ENCODE measurements at regions not wholly inside any gene's neighbourhood (a gene's known extent, or its start where the extent isn't known, plus 50 kb on each side); places are given as distances from the start of the nearest gene placed in this dataset.
A peak's percentile ranks its signal among the peaks of the same experiment; 100 is the strongest.

DNA sequence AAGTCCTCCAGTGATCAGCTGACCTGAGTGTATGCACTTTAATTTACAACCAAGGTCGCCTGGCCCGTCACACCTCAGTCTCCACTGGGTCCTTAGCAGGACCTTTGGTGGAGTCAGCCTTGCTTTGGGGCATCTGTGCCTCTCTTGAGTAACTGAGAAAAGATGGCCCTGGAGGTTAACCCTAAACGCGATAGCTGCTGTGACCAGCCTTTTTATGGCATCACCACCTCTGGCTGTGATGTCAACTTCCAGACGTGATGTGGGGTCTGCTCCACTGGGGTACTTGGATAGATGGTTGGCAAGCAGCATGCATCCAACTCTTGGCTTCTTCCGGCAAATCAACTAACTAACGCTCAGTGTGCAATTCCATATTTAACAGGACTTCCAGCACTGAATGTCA lies 122.8 kb upstream of the RTL1 start:
- intact Hi-C loops (cut with DNase I): no loop called here
- no peaks in the 10 kb centered on the region for H3K4me1 ChIP-seq
- no peaks in the 10 kb centered on the region for H3K36me3 ChIP-seq
- DNase-seq: peak in 1 of 4 donors; percentile 6
- H3K27me3 ChIP-seq: peaks cover 0 to 4% of the 10 kb centered on the region in 2 donors
- no peaks in the 10 kb centered on the region for H3K9me3 ChIP-seq
- H3K4me3 ChIP-seq: no peak overlapping the region
- TF ChIP-seq, protein P1, sequence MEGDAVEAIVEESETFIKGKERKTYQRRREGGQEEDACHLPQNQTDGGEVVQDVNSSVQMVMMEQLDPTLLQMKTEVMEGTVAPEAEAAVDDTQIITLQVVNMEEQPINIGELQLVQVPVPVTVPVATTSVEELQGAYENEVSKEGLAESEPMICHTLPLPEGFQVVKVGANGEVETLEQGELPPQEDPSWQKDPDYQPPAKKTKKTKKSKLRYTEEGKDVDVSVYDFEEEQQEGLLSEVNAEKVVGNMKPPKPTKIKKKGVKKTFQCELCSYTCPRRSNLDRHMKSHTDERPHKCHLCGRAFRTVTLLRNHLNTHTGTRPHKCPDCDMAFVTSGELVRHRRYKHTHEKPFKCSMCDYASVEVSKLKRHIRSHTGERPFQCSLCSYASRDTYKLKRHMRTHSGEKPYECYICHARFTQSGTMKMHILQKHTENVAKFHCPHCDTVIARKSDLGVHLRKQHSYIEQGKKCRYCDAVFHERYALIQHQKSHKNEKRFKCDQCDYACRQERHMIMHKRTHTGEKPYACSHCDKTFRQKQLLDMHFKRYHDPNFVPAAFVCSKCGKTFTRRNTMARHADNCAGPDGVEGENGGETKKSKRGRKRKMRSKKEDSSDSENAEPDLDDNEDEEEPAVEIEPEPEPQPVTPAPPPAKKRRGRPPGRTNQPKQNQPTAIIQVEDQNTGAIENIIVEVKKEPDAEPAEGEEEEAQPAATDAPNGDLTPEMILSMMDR (IDR thresholded peaks at IDR 0.05): no peak
- no peak for ATAC-seq
- H3K27ac ChIP-seq: no peak overlapping the region

DNA sequence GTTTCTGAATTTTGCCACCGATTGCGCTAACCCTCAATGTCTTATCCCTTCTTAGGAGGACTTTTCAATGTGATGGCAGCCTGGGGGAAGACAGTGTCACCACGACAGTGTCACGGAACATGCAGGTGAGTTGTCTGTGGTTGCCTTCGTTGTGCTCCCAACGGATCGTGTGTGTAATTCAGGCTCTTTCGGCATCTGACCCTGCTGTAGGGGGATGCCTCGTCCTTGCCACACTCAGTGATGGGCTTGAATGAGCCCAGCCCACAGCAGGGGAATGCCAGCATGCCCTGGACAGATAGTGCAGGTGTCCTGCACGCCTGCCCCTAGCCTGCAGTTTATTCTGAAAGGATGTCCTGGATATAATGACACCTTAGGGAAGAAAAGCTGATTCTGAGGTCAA lies 123.8 kb upstream of the RTL1 start:
- ATAC-seq: no peak
- H3K9me3 ChIP-seq: no peaks in the 10 kb centered on the region
- H3K27me3 ChIP-seq: peaks cover 0 to 4% of the 10 kb centered on the region in 2 donors
- no peak overlapping the region for H3K27ac ChIP-seq
- TF ChIP-seq, protein P1 (IDR thresholded peaks at IDR 0.05): no peak
- no peaks in the 10 kb centered on the region for H3K4me1 ChIP-seq
- no peak for DNase-seq
- H3K4me3 ChIP-seq: no peak overlapping the region
- no peaks in the 10 kb centered on the region for H3K36me3 ChIP-seq
- intact Hi-C loops (cut with DNase I): no loop called here

DNA sequence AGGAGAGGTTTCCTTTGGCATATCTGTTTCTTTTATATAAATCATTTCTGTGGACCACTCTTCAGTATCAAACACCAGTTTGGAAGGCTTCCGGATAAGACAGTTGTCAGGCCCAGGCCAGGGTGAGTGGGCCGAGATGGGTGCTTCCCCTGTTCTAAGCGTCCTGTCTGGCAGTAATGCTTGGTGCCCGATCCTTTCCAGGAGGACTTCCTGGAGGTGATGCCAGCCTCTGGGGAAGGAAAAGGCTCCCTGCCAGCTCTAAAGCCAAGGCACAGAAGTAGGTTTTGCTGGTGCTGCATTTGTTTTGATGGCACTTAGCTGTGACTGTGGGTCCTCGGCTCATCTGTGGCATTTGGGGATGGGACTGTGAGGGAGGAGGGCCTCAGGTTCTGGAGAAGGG lies 124.4 kb upstream of the RTL1 start:
- H3K36me3 ChIP-seq: no peaks in the 10 kb centered on the region
- no peaks in the 10 kb centered on the region for H3K4me1 ChIP-seq
- H3K27ac ChIP-seq: no peak overlapping the region
- H3K27me3 ChIP-seq: peaks cover 0 to 4% of the 10 kb centered on the region in 2 donors
- TF ChIP-seq, protein P1 (IDR thresholded peaks at IDR 0.05): no peak
- DNase-seq: no peak
- H3K9me3 ChIP-seq: no peaks in the 10 kb centered on the region
- no peak for ATAC-seq
- H3K4me3 ChIP-seq: no peak overlapping the region
- intact Hi-C loops (cut with DNase I): no loop called here

DNA sequence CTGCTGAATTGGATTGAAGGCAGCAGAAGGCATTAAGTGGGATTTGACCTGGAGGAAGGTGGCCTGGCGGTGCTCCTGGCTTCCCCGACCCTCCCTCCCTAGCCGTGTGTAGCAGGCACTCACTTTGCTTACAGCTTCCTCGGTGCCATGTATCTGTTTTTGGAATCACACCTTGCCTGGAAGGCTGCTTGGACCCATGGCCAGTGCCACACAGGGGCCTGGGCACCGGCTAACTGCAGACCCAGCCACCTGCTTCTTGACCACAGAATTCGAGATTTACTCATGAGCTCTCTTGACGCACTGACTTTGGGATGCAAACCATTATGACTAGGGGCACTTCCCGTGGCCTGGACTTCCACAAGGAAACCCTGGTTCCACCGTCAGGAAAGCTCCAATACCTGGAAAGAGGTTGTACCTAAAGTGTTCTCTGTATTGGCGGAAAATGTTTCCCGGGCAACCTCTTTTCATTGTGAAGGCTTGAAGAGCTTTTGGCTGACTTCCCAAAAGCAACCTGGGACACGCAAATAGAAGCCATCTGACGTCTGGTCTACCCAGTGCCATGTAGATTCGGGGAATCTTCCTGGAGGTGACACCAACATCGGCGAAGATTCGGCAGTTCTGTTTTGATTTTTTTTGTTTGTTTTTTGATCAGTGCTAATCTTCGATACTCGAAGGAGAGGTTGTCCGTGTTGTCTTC lies 125.6 kb upstream of the RTL1 start:
- intact Hi-C loops (cut with DNase I): no loop called here
- peaks cover 0 to 4% of the 10 kb centered on the region in 2 donors for H3K27me3 ChIP-seq
- ATAC-seq (no peak), DNase-seq (no peak)
- TF ChIP-seq, protein P1 (IDR thresholded peaks at IDR 0.05): no peak
- no peaks in the 10 kb centered on the region for H3K9me3 ChIP-seq
- H3K27ac ChIP-seq: no peak overlapping the region
- no peaks in the 10 kb centered on the region for H3K36me3 ChIP-seq
- H3K4me3 ChIP-seq: no peak overlapping the region
- H3K4me1 ChIP-seq: no peaks in the 10 kb centered on the region

DNA sequence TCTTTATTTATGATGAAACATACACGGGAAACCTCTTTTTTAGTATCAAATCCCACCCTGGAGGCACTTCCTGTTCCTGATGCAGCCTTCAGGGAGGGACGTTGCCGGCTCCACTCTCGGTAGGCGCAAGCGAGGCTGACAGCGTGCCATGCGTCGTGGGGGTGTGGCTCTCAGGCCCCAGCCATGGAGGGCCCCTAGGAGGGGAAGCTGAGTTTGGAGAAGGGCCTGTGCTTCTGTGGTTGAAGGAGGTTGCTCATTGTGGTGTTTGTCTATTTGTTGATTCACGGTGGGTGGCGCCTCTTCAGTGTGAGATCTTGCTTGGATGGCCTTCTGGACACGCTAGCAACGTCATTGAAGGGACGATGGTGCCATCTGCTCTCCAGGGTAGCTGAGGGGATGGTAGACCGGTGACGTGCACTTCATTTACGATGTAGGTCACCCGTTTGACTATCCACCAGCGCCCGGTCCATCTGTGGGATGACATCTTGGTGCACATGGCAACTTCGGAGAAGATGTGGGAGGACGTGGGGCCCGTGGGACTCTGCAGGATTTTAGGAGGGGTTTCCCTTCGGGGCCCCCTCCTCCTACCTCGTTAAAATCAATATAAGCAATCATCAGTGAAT lies 126.3 kb upstream of the RTL1 start:
- intact Hi-C loops (cut with DNase I): no loop called here
- no peak for ATAC-seq

More for the DNA sequence above, 126.3 kb upstream of the RTL1 start:
- Histone ChIP-seq H3K27me3 (peaks cover 0 to 4% of the 10 kb centered on the region in 2 donors), H3K4me3 (no peak overlapping the region), H3K27ac (no peak overlapping the region), H3K36me3 (no peaks in the 10 kb centered on the region), H3K4me1 (no peaks in the 10 kb centered on the region), H3K9me3 (no peaks in the 10 kb centered on the region)
- no peak for DNase-seq
- TF ChIP-seq, protein P1 (IDR thresholded peaks at IDR 0.05): no peak

Data from left lung (tissue), 4 donors.